H9 (cell line): ENCODE measurements at regions not wholly inside any gene's neighbourhood (a gene's known extent, or its start where the extent isn't known, plus 50 kb on each side); places are given as distances from the start of the nearest gene placed in this dataset.

Experiments
- DNase-seq: peaks from one replicate; pipeline ENCODE4 v3.0.0-alpha.2; 2017
- H2AFZ ChIP-seq: one replicate; pipeline ENCODE4 v1.6.1; 2013; ENCODE audit warnings: mild to moderate bottlenecking, low read length, control low read depth, moderate library complexity
- H2AK5ac ChIP-seq: 2 replicates; pipeline ENCODE4 v1.6.1; 2013; ENCODE audit warnings: low read length, control low read depth, mixed read lengths; ENCODE audit not compliant: insufficient read length
- H2BK120ac ChIP-seq: one replicate; pipeline ENCODE4 v1.6.1; 2013; ENCODE audit warnings: low read depth, mild to moderate bottlenecking, low read length, control low read depth, inconsistent platforms; ENCODE audit not compliant: poor library complexity, severe bottlenecking
- H2BK12ac ChIP-seq: 2 replicates; pipeline ENCODE4 v1.6.1; 2013; ENCODE audit warnings: low read length, control low read depth, mixed read lengths, low read depth; ENCODE audit not compliant: insufficient read length
- H2BK15ac ChIP-seq: 2 replicates; pipeline ENCODE4 v1.6.1; 2013; ENCODE audit warnings: low read depth, low read length, control low read depth
- H2BK20ac ChIP-seq: one replicate; pipeline ENCODE4 v1.6.1; 2013; ENCODE audit warnings: low read depth, mild to moderate bottlenecking, low read length, control low read depth, inconsistent platforms; ENCODE audit not compliant: poor library complexity, severe bottlenecking
- H2BK5ac ChIP-seq: 2 replicates; pipeline ENCODE4 v1.6.1; 2013; ENCODE audit warnings: low read length, control low read depth, mixed read lengths; ENCODE audit not compliant: insufficient read length
- H3K14ac ChIP-seq: 2 replicates; pipeline ENCODE4 v1.6.1; 2013; ENCODE audit warnings: low read length, control low read depth; ENCODE audit not compliant: insufficient read depth
- H3K18ac ChIP-seq: 2 replicates; pipeline ENCODE4 v1.6.1; 2013; ENCODE audit warnings: low read depth, mild to moderate bottlenecking, mixed read lengths, low read length, control low read depth; ENCODE audit not compliant: insufficient read length
- H3K23ac ChIP-seq: 2 replicates; pipeline ENCODE4 v1.6.1; 2013; ENCODE audit warnings: low read length, control low read depth, mixed read lengths, low read depth; ENCODE audit not compliant: insufficient read length
- H3K23me2 ChIP-seq: 2 replicates; pipeline ENCODE4 v1.6.1; 2013; ENCODE audit warnings: low read depth, mild to moderate bottlenecking, mixed read lengths, low read length, control low read depth; ENCODE audit not compliant: insufficient read length, poor library complexity, severe bottlenecking
- H3K27ac ChIP-seq: 2 replicates; pipeline ENCODE4 v1.5.1; 2013; ENCODE audit warnings: low read length, control low read depth, mixed read lengths, low read depth; ENCODE audit not compliant: insufficient read length
- H3K27me3 ChIP-seq: 2 replicates; pipeline ENCODE4 v1.6.1; 2013; ENCODE audit warnings: low read length, control low read depth, inconsistent platforms; ENCODE audit not compliant: insufficient read depth
- H3K4ac ChIP-seq: 2 replicates; pipeline ENCODE4 v1.6.1; 2013; ENCODE audit warnings: low read depth, mild to moderate bottlenecking, control low read depth, inconsistent platforms, low read length, moderate library complexity
- H3K4me1 ChIP-seq: 2 replicates; pipeline ENCODE4 v1.6.1; 2013; ENCODE audit warnings: low read length, control low read depth, inconsistent platforms; ENCODE audit not compliant: insufficient read depth
- H3K4me2 ChIP-seq: 2 replicates; pipeline ENCODE4 v1.6.1; 2013; ENCODE audit warnings: low read length, control low read depth, mixed read lengths; ENCODE audit not compliant: insufficient read length, insufficient read depth
- H3K56ac ChIP-seq: 2 replicates; pipeline ENCODE4 v1.6.1; 2013; ENCODE audit warnings: low read depth, mild to moderate bottlenecking, mixed read lengths, low read length, control low read depth; ENCODE audit not compliant: insufficient read length
- H3K79me1 ChIP-seq: 2 replicates; pipeline ENCODE4 v1.6.1; 2013; ENCODE audit warnings: low read depth, mild to moderate bottlenecking, moderate library complexity, low read length, control low read depth, inconsistent platforms; ENCODE audit not compliant: insufficient read depth, poor library complexity, severe bottlenecking
- H3K79me2 ChIP-seq: 2 replicates; pipeline ENCODE4 v1.6.1; 2013; ENCODE audit warnings: low read length, control low read depth, inconsistent platforms; ENCODE audit not compliant: insufficient read depth
- H3K9ac ChIP-seq: 2 replicates; pipeline ENCODE4 v1.6.1; 2013; ENCODE audit warnings: low read length, control low read depth, mixed read lengths; ENCODE audit not compliant: insufficient read length; ENCODE audit errors: extremely low read depth
- H3K9me3 ChIP-seq: one replicate; pipeline ENCODE4 v1.6.1; 2013; ENCODE audit warnings: low read depth, low read length, inconsistent platforms; ENCODE audit not compliant: control insufficient read depth
- H3T11ph ChIP-seq: one replicate; pipeline ENCODE4 v1.6.1; 2013; ENCODE audit warnings: mild to moderate bottlenecking, low read length, control low read depth, inconsistent platforms
- H4K20me1 ChIP-seq: one replicate; pipeline ENCODE4 v1.6.1; 2013; ENCODE audit not compliant: control insufficient read depth, insufficient read length, insufficient read depth
- H4K5ac ChIP-seq: 2 replicates; pipeline ENCODE4 v1.6.1; 2013; ENCODE audit warnings: low read depth, mild to moderate bottlenecking, mixed read lengths, low read length, control low read depth; ENCODE audit not compliant: insufficient read length
- H4K8ac ChIP-seq: replicated peaks from 2 replicates; pipeline ENCODE4 v1.6.1; 2013; ENCODE audit warnings: low read length, control low read depth, mixed read lengths, low read depth; ENCODE audit not compliant: insufficient read length
- H4K91ac ChIP-seq: 2 replicates; pipeline ENCODE4 v1.6.1; 2013; ENCODE audit warnings: low read depth, mild to moderate bottlenecking, moderate library complexity, mixed read lengths, low read length, control low read depth; ENCODE audit not compliant: insufficient read length
- H3K27ac Mint-ChIP-seq, 3 experiments: 2 replicates in 2 of 3; 3 replicates in 1 of 3; pipeline ENCODE4 v1.8.0; 2020 to 2021; ENCODE audit warnings: mixed read lengths in 3 of 3, mild to moderate bottlenecking in 1 of 3, moderate library complexity in 1 of 3
- H3K27me3 Mint-ChIP-seq: 2 replicates; pipeline ENCODE4 v1.8.0; 2021; ENCODE audit warnings: low read depth, mild to moderate bottlenecking, moderate library complexity, mixed read lengths
- H3K36me3 Mint-ChIP-seq, 3 experiments: 2 replicates in 2 of 3; 3 replicates in 1 of 3; pipeline ENCODE4 v1.8.0; 2020 to 2021; ENCODE audit warnings: low read depth in 3 of 3, mixed read lengths in 3 of 3; ENCODE audit not compliant: insufficient read depth in 1 of 3
- H3K4me1 Mint-ChIP-seq, 2 experiments: 2 replicates each; pipeline ENCODE4 v1.8.0; 2020; ENCODE audit warnings: mixed read lengths in 2 of 2
- H3K4me3 Mint-ChIP-seq, 2 experiments: 2 replicates in 1 of 2; 3 replicates in 1 of 2; pipeline ENCODE4 v1.8.0; 2020 to 2021; ENCODE audit warnings: mild to moderate bottlenecking in 2 of 2, mixed read lengths in 2 of 2, moderate library complexity in 1 of 2
- H3K9me3 Mint-ChIP-seq, 2 experiments: 2 replicates in 1 of 2; 3 replicates in 1 of 2; pipeline ENCODE4 v1.8.0; 2020; ENCODE audit warnings: mild to moderate bottlenecking in 2 of 2, mixed read lengths in 2 of 2, moderate library complexity in 1 of 2
- CTCF ChIP-seq: fragments of 200-600 bp; sonication (generic); conservative IDR thresholded peaks from 3 replicates; pipeline ENCODE4 v1.8.0; 2021; ENCODE audit warnings: antibody characterized with exemption, mild to moderate bottlenecking
- WGBS: extraction: QIAGEN DNeasy Blood & Tissue Kit; methylation state at CpG from one replicate; pipeline ENCODE4 v1.1.7; 2013; ENCODE audit warnings: missing lambda C conversion rate, low lambda C conversion rate, mixed read lengths; ENCODE audit not compliant: insufficient read length; ENCODE audit errors: extremely low coverage; 5-methylcytosine and 5-hydroxymethylcytosine counted together

- no peak for TF ChIP-seq CTCF
- Histone ChIP-seq H3T11ph (no peak overlapping the region), H3K4ac (no peak overlapping the region), H3K79me1 (no peaks in the 10 kb centered on the region), H2BK5ac (no peak overlapping the region), H4K91ac (no peak overlapping the region), H2BK15ac (no peak overlapping the region), H4K8ac (no peak overlapping the region), H4K5ac (no peak overlapping the region), H3K14ac (no peak overlapping the region), H3K4me1 (no peaks in the 10 kb centered on the region), H3K9me3 (no peaks in the 10 kb centered on the region), H3K27me3 (no peaks in the 10 kb centered on the region), H3K18ac (no peak overlapping the region), H3K23ac (no peak overlapping the region), H3K27ac (no peak overlapping the region), H3K4me2 (no peak overlapping the region), H2AK5ac (no peak overlapping the region), H3K79me2 (no peaks in the 10 kb centered on the region), H4K20me1 (no peaks in the 10 kb centered on the region), H3K9ac (no peak overlapping the region), H2BK12ac (no peak overlapping the region), H2BK120ac (no peak overlapping the region), H3K56ac (no peak overlapping the region), H2AFZ (no peak overlapping the region), H3K23me2 (no peaks in the 10 kb centered on the region), H2BK20ac (no peak overlapping the region)
- Mint-ChIP-seq H3K4me1 (no peaks in the 10 kb centered on the region), H3K36me3 (no peaks in the 10 kb centered on the region; a peak in 1 of 7 replicates), H3K27ac (no peak overlapping the region), H3K9me3 (no peaks in the 10 kb centered on the region), H3K27me3 (no peaks in the 10 kb centered on the region), H3K4me3 (no peak overlapping the region)
- no peak for DNase-seq
- no CpG with 5 or more reads among the region's 2 CpGs for WGBS
Observed at GRCh38 chr21:22762463-22762862, 1764.3 kb downstream of the NCAM2 start.
